Mucosa of descending colon (tissue), 3 donors: ENCODE measurements at regions not wholly inside any gene's neighbourhood (a gene's known extent, or its start where the extent isn't known, plus 50 kb on each side); places are given as distances from the start of the nearest gene placed in this dataset.

Experiments
- ATAC-seq: fragments of 200-7000 bp; cut with Tn5 transposase; one replicate; pipeline ENCODE4 v1.9.1; 2020; ENCODE audit warnings: mild to moderate bottlenecking, moderate library complexity
- DNase-seq, 3 donors: peaks; one replicate each; pipeline ENCODE4 v3.0.0-alpha.2; 2020
- H3K36me3 ChIP-seq: fragments of 200-600 bp; one replicate; pipeline ENCODE4 v1.8.0; 2021; ENCODE audit warnings: low read depth, mild to moderate bottlenecking
- H3K4me1 ChIP-seq: fragments of 200-600 bp; one replicate; pipeline ENCODE4 v1.8.0; 2021; ENCODE audit warnings: low read depth, mild to moderate bottlenecking
- H3K4me3 ChIP-seq: fragments of 200-600 bp; one replicate; pipeline ENCODE4 v1.8.0; 2021; ENCODE audit warnings: mild to moderate bottlenecking
- H3K9me3 ChIP-seq: fragments of 200-600 bp; one replicate; pipeline ENCODE4 v1.8.0; 2021; ENCODE audit warnings: mild to moderate bottlenecking
- intact Hi-C, 2 donors: fragments of 100-400 bp; cut with DNase I in 1 of 2; cut with micrococcal nuclease in 1 of 2; formaldehyde crosslinking; loops; one replicate each; pipeline versions ENCODE4 v1.11.0 to v1.11.1; 2022; cut with DNase I, micrococcal nuclease
- TF ChIP-seq, protein P1 (sequence below): fragments of 200-600 bp; IDR thresholded peaks from one replicate; pipeline ENCODE4 v1.8.0; 2022; ENCODE audit warnings: antibody characterized with exemption, mild to moderate bottlenecking
- donor health status: DM: no; HTN: no; CAD: no; lungs with moderate emphysema.
- donor health status: DM: no; HTN: no; CAD: no.
- donor health status: DM: no; HTN: yes; CAD: no.

DNA sequence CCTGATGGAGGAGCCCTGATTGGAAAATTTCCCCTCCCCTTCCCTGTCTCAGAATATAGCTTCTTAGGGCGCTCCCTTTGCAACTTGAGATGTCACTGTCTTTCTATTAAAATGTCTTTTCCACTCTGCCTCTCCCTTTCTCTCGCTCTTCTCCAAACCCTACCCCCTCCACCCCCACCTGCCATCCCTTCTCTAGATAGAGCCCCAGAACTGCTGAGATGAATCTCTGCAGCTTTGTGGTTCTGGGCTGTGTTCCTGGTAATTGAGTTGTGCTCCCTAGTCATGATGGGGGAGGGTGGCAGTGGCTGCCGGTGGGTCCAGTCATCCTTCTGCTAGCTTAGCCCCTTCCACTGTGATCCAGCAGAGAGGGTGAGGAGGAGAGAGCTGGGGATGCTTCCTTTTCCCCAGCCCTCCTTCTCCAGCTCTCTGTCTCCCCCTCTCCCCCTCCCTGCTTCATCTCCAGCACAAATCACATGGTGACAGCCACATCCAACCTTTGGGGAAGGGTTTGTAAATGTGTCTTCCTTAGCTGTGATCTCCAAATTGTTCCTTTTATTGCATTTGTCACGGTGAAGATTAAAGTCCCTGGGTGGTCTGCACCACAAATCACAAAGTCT is 50.8 kb upstream of the BTRC start:
- H3K4me3 ChIP-seq: no peak overlapping the region
- no peaks in the 10 kb centered on the region for H3K4me1 ChIP-seq
- H3K36me3 ChIP-seq: no peaks in the 10 kb centered on the region
- TF ChIP-seq, protein P1, sequence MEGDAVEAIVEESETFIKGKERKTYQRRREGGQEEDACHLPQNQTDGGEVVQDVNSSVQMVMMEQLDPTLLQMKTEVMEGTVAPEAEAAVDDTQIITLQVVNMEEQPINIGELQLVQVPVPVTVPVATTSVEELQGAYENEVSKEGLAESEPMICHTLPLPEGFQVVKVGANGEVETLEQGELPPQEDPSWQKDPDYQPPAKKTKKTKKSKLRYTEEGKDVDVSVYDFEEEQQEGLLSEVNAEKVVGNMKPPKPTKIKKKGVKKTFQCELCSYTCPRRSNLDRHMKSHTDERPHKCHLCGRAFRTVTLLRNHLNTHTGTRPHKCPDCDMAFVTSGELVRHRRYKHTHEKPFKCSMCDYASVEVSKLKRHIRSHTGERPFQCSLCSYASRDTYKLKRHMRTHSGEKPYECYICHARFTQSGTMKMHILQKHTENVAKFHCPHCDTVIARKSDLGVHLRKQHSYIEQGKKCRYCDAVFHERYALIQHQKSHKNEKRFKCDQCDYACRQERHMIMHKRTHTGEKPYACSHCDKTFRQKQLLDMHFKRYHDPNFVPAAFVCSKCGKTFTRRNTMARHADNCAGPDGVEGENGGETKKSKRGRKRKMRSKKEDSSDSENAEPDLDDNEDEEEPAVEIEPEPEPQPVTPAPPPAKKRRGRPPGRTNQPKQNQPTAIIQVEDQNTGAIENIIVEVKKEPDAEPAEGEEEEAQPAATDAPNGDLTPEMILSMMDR: no peak
- ATAC-seq (no peak), DNase-seq (no peak)
- intact Hi-C loops: no loop called here
- no peaks in the 10 kb centered on the region for H3K9me3 ChIP-seq
